GM12878 (cell line): ENCODE measurements at regions not wholly inside any gene's neighbourhood (a gene's known extent, or its start where the extent isn't known, plus 50 kb on each side); places are given as distances from the start of the nearest gene placed in this dataset.

Experiments used
- ATAC-seq: fragments of 200-7000 bp; cut with Tn5 transposase; 3 replicates; pipeline ENCODE4 v1.9.1; 2020; ENCODE audit warnings: mild to moderate bottlenecking, moderate library complexity
- BruUV-seq: library from RNA; stranded (reverse); fragments of 400-500 nt; replicated peaks from 2 replicates; lab custom pipeline; 2021; lab: Mats Ljungman, UMichigan
- CTCF ChIA-PET: fragments of 300-600 bp; sonication (Branson Sonifier 250); formaldehyde crosslinking; extraction: SDS; loops from one replicate; lab custom pipeline; 2021; ENCODE audit warnings: inconsistent platforms; lab: Yijun Ruan, JAX
- POLR2A ChIA-PET: fragments of 350-600 bp; formaldehyde crosslinking; extraction: SDS; loops from one replicate; lab custom pipeline; 2021; ENCODE audit warnings: inconsistent platforms; lab: Charles Lee
- RAD21 ChIA-PET: fragments of 300-600 bp; sonication (Branson Sonifier 250); formaldehyde crosslinking; loops from one replicate; lab custom pipeline; 2023; ENCODE audit warnings: antibody characterized with exemption; ENCODE audit not compliant: unreplicated experiment; lab: Charles Lee
- SMC1A ChIA-PET: fragments of 300-600 bp; sonication (Branson Sonifier 250); formaldehyde crosslinking; loops from one replicate; lab custom pipeline; 2023; ENCODE audit not compliant: unreplicated experiment, uncharacterized antibody; lab: Charles Lee
- DNase-seq: peaks from one replicate; pipeline ENCODE4 v3.0.0-alpha.2; 2011; ENCODE audit warnings: low read depth, low spot score
- FAIRE-seq: peaks from 3 replicates; lab custom pipeline; 2011; peaks lifted over from hg19 to GRCh38; lab: Jason Lieb, UNC
- H2AFZ ChIP-seq: 2 replicates; pipeline ENCODE4 v1.6.0; 2011; ENCODE audit warnings: low read depth, low read length, control low read depth; ENCODE audit not compliant: control insufficient read depth
- H3K27ac ChIP-seq: 2 replicates; pipeline ENCODE4 v1.5.1; 2011; ENCODE audit warnings: control low read depth; ENCODE audit not compliant: control insufficient read depth, insufficient read depth
- H3K27me3 ChIP-seq, 2 experiments: replicated peaks in 1 of 2; 2 replicates each; pipeline versions ENCODE4 v1.6.0 to v1.6.1; 2011; ENCODE audit warnings: low read length in 1 of 2; ENCODE audit not compliant: control insufficient read depth in 2 of 2, insufficient read depth in 2 of 2
- H3K36me3 ChIP-seq, 2 experiments: 2 replicates each; pipeline ENCODE4 v1.5.1; 2011; ENCODE audit warnings: low read length in 1 of 2; ENCODE audit not compliant: control insufficient read depth in 2 of 2, insufficient read depth in 2 of 2
- H3K4me1 ChIP-seq: 2 replicates; pipeline ENCODE4 v1.6.1; 2011; ENCODE audit warnings: mild to moderate bottlenecking, low read length, moderate library complexity, mixed read lengths; ENCODE audit not compliant: control insufficient read depth, insufficient read depth
- H3K4me2 ChIP-seq: 2 replicates; pipeline ENCODE4 v1.6.0; 2011; ENCODE audit warnings: control low read depth; ENCODE audit not compliant: control insufficient read depth, insufficient read depth
- H3K4me3 ChIP-seq: fragments of 200-600 bp; sonication (generic); 2 replicates; pipeline ENCODE4 v1.5.1; 2016
- H3K79me2 ChIP-seq: 2 replicates; pipeline ENCODE4 v1.6.0; 2011; ENCODE audit warnings: low read length; ENCODE audit not compliant: control insufficient read depth, insufficient read depth
- H3K9ac ChIP-seq: 2 replicates; pipeline ENCODE4 v1.8.0; 2011; ENCODE audit warnings: low read length, control low read depth, mixed read lengths; ENCODE audit not compliant: control insufficient read depth, insufficient read depth
- H3K9me3 ChIP-seq: replicated peaks from 3 replicates; pipeline ENCODE4 v1.5.1; 2011; ENCODE audit warnings: mild to moderate bottlenecking, low read length; ENCODE audit not compliant: control insufficient read depth, insufficient read depth
- H4K20me1 ChIP-seq: 2 replicates; pipeline ENCODE4 v1.6.0; 2011; ENCODE audit not compliant: control insufficient read depth, insufficient read depth
- CBFB ChIP-seq: IDR thresholded peaks from 2 replicates; pipeline ENCODE4 v1.6.1; 2016; ENCODE audit warnings: antibody characterized with exemption, low read depth
- CREM ChIP-seq: IDR thresholded peaks from 2 replicates; pipeline ENCODE4 v1.6.1; 2014; ENCODE audit warnings: antibody characterized with exemption, low read depth
- FOXM1 ChIP-seq: IDR thresholded peaks from 2 replicates; pipeline ENCODE4 v1.6.1; 2012; ENCODE audit warnings: low read depth, mild to moderate bottlenecking, inconsistent platforms, low read length, moderate library complexity
- HDGF ChIP-seq: fragments of 450-650 bp; IDR thresholded peaks from 2 replicates; pipeline ENCODE4 v1.6.1; 2016; ENCODE audit warnings: antibody characterized with exemption
- IKZF1 ChIP-seq: fragments of 450-650 bp; conservative IDR thresholded peaks from 2 replicates; pipeline ENCODE4 v1.6.1; 2017; ENCODE audit warnings: antibody characterized with exemption, mild to moderate bottlenecking
- IRF5 ChIP-seq: fragments of 450-650 bp; IDR thresholded peaks from 2 replicates; pipeline ENCODE4 v1.6.1; 2017; ENCODE audit warnings: borderline replicate concordance
- NFIC ChIP-seq: IDR thresholded peaks from 2 replicates; pipeline ENCODE4 v1.6.1; 2012; ENCODE audit warnings: low read depth, mild to moderate bottlenecking, inconsistent platforms, low read length, moderate library complexity
- NR2C1 ChIP-seq: fragments of 450-650 bp; IDR thresholded peaks from 2 replicates; pipeline ENCODE4 v1.6.1; 2017; ENCODE audit warnings: antibody characterized with exemption, mild to moderate bottlenecking, moderate library complexity
- NR2C2 ChIP-seq: IDR thresholded peaks from 2 replicates; pipeline ENCODE4 v1.6.1; 2011; ENCODE audit warnings: borderline replicate concordance, low read depth; ENCODE audit not compliant: control insufficient read depth, insufficient read length
- PML ChIP-seq: IDR thresholded peaks from 2 replicates; pipeline ENCODE4 v1.6.1; 2012; ENCODE audit warnings: low read length, inconsistent platforms
- POLR2A ChIP-seq: IDR thresholded peaks from 2 replicates; pipeline ENCODE4 v1.6.1; 2011; ENCODE audit warnings: low read depth, mild to moderate bottlenecking, low read length
- POLR2AphosphoS5 ChIP-seq: IDR thresholded peaks from 2 replicates; pipeline ENCODE4 v1.6.1; 2011; ENCODE audit warnings: mild to moderate bottlenecking, low read length, inconsistent platforms
- RELA ChIP-seq: fragments of 450-650 bp; IDR thresholded peaks from 2 replicates; pipeline ENCODE4 v1.8.0; 2014; ENCODE audit warnings: borderline replicate concordance; ENCODE audit not compliant: partially characterized antibody
- SMAD5 ChIP-seq: IDR thresholded peaks from 2 replicates; pipeline ENCODE4 v1.6.1; 2016; ENCODE audit warnings: antibody characterized with exemption, low read depth
- SRF ChIP-seq, 2 experiments: IDR thresholded peaks; 2 replicates each; pipeline ENCODE4 v1.6.1; 2011; ENCODE audit warnings: low read depth in 2 of 2, low read length in 2 of 2, mild to moderate bottlenecking in 1 of 2, moderate library complexity in 1 of 2
- STAT3 ChIP-seq: IDR thresholded peaks from 2 replicates; pipeline ENCODE4 v1.6.1; 2011; ENCODE audit warnings: low read depth, low read length, improper control_type of control experiment
- TCF12 ChIP-seq: IDR thresholded peaks from 2 replicates; pipeline ENCODE4 v1.6.1; 2011; ENCODE audit warnings: low read depth, mild to moderate bottlenecking, low read length
- USF1 ChIP-seq: IDR thresholded peaks from 2 replicates; pipeline ENCODE4 v1.6.1; 2011; ENCODE audit warnings: borderline replicate concordance, low read depth, mild to moderate bottlenecking, moderate library complexity, mixed read lengths, low read length; ENCODE audit not compliant: insufficient read depth; ENCODE audit errors: extremely low read length
- ZNF687 ChIP-seq: fragments of 450-650 bp; IDR thresholded peaks from 2 replicates; pipeline ENCODE4 v1.6.1; 2017; ENCODE audit warnings: mild to moderate bottlenecking, moderate library complexity
- whole genome bisulfite sequencing: methylation state at CpG from one replicate; pipeline ENCODE4 v1.1.6; 2016; ENCODE audit warnings: low lambda C conversion rate; ENCODE audit not compliant: insufficient replicate concordance, insufficient coverage; ENCODE audit errors: missing lambda C conversion rate; 5-methylcytosine and 5-hydroxymethylcytosine counted together
- in situ Hi-C: fragments of 300-500 bp; cut with MboI; formaldehyde crosslinking; loops from 9 replicates; pipeline ENCODE4 v1.14.3; 2018; ENCODE audit warnings: mixed read lengths
- intact Hi-C: fragments of 100-400 bp; cut with micrococcal nuclease; formaldehyde crosslinking; loops from one replicate; pipeline ENCODE4 v1.14.2; 2022; ENCODE audit not compliant: unreplicated experiment

GRCh38 chr9:73841018-73841417 lies 656.1 kb upstream of the RORB start:
- ChIA-PET RAD21 (no interaction called here), POLR2A (no interaction called here)
- ATAC-seq = no peak

More at GRCh38 chr9:73841018-73841417, 656.1 kb upstream of the RORB start:
- Histone ChIP-seq H3K4me2 (no peak overlapping the region), H3K9me3 (no peaks in the 10 kb centered on the region), H3K9ac (no peak overlapping the region), H2AFZ (no peak overlapping the region), H3K27ac (no peak overlapping the region), H3K4me3 (no peak overlapping the region), H3K36me3 (no peaks in the 10 kb centered on the region), H3K79me2 (no peaks in the 10 kb centered on the region), H3K4me1 (no peaks in the 10 kb centered on the region), H4K20me1 (no peaks in the 10 kb centered on the region), H3K27me3 (no peaks in the 10 kb centered on the region)
- in situ Hi-C loops = no loop called here
- CTCF ChIA-PET = no interaction called here
- WGBS = 32% methylated on average over 4 of the region's 4 CpGs
- FAIRE-seq (no peak), DNase-seq (no peak)
- no peak for TF ChIP-seq ZNF687
- TF ChIP-seq POLR2AphosphoS5 = no peak
- no peak for TF ChIP-seq FOXM1
- no peak for TF ChIP-seq SRF (IDR thresholded peaks at IDR 0.05; ENCODE audit: low read depth in 2 of 2, low read length in 2 of 2)
- TF ChIP-seq TCF12 = no peak
- TF ChIP-seq NR2C1 = no peak
- no peak for TF ChIP-seq SMAD5
- TF ChIP-seq NR2C2 = no peak
- TF ChIP-seq NFIC = no peak
- TF ChIP-seq IKZF1 = no peak
- no peak for TF ChIP-seq IRF5
- no peak for TF ChIP-seq USF1
- TF ChIP-seq STAT3 = no peak
- no peak for TF ChIP-seq RELA
- TF ChIP-seq POLR2A = no peak
- TF ChIP-seq CBFB = no peak
- TF ChIP-seq HDGF = no peak
- TF ChIP-seq CREM = no peak
- TF ChIP-seq PML = no peak
- TF ChIP-seq, all 136 proteins: peak for 0
- intact Hi-C loops = no loop called here
- BruUV-seq = no TSS peak
- SMC1A ChIA-PET = no interaction called here
